CD4-positive, alpha-beta T cell treated with Interleukin-21 for 1 hour (primary cell): ENCODE measurements at regions not wholly inside any gene's neighbourhood (a gene's known extent, or its start where the extent isn't known, plus 50 kb on each side); places are given as distances from the start of the nearest gene placed in this dataset.

ENCODE experiments used
- DNase-seq: peaks from one replicate; pipeline ENCODE4 v3.0.0-alpha.2; 2020

DNA sequence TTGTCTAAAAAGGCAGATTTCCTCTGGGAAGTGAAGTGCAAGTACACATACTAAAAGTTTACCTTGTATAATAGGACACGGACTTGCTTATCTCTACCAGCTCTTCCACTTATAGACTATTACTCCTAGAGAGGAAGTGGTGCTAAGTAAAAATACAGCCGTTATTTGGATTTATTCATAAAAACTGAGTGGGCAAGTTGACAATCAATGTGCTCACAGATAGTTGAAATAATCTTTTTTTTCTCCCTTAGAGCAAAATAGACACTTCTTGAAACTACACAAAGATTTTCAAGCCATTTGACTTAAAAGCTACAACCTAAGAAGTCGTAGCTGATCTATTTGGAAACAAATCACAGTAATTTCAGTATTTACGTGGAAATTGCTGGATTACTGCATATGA lies 2584.7 kb upstream of the PCDH20 start:
- DNase-seq: no peak

DNA sequence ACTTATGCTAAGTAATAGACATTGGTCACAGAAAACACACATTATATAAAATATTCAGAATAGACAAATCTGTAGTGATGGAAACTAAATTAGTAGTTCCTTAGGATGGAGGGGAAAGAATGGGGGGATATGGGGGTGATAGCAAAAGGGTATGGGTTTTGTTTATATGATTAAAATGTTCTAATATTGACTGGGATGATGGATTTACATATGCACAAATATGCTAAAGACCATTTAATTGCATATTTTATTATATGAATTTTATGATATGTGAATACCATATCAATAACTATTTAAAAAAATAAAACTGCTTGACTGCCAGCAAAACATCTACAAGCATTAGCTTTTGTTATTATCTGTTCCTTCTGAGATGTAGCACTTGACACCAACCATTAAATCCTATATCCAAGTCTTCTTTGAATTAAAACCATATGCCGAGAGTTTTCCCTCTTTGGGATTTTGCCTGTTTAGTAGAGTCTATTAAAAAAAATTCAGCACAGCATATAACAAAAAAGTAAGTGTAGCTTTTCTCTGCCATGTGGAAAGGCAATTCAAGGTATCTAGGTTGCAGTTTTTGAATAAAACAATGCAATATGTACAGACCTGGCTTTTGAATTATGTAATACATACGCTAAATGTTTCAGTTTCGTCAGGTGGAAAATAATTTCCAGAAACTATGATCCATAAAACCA lies 2584.1 kb upstream of the PCDH20 start:
- DNase-seq: no peak

DNA sequence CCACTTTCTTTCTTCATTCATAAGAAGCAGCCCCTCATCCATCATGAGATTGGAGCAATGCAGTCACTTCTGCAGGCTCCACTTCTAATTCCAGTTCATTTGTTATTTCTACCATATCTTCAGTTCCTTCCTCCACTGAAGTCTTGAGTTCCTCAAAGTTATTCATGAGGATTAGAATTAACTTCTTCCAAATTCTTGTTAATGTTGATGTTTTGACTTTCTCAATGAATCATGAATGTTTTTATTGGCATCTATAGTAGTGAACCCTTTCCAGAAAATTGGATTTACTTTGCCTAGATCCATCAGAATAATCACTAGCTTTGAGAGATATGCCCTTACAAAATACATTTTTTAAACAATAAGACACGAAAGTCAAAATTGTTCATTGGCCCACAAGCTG lies 2567.7 kb upstream of the PCDH20 start:
- DNase-seq: no peak

DNA sequence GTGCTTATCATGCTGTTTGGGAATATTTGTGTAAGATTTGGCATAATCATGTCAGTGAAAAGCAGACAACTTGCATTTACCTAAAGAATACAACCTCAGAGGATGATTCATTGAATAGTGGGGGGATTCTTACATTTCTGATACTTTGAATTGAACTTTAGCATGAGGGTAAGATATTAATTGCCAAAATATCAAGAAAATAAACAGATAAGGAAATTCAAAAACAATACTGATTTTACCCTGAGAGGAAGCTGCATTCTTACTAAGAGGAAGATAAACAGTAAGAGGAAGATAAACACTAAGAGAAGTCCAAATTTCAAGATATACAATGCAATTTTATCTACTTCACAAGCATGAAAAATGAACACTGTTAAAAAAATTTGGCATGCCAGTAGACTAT lies 2564.3 kb upstream of the PCDH20 start:
- no peak for DNase-seq

DNA sequence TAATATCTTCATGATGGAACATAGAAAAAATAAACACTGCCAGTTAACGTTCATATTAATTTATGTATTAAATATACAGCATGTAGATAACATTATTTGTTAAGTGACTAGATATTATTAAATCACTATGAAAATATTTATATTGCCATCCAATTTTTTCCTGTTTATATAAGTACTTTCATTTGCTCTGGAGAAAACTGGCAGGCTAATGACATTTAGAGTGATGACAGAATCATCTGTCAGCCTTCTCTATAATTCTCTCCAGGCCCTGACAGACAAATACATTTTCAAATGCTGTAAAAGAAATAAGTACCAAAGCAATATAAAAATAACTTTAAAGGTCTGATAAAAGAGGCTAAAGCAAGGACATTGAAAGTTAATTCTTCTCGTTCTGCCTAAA lies 2556.7 kb upstream of the PCDH20 start:
- no peak for DNase-seq

DNA sequence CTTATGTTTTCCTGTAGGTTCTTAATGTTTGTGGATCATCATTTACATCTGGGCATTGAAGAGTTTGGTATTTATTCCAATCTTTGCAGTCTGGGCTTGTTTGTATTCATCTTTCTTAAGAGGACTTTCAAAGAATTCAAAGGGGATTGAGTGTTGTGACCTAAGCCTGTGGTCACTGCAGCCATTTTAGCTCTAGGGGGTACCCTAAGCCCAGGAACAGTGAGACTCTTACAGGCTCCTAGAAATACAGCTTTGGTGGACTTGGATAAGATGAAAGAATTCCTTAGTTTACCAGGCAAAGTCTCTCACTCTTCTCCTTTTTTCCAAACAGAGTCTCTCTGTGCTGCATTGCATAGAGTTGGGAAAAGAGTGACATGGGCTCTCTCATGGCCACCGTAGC lies 2539.0 kb upstream of the PCDH20 start:
- DNase-seq: no peak

DNA sequence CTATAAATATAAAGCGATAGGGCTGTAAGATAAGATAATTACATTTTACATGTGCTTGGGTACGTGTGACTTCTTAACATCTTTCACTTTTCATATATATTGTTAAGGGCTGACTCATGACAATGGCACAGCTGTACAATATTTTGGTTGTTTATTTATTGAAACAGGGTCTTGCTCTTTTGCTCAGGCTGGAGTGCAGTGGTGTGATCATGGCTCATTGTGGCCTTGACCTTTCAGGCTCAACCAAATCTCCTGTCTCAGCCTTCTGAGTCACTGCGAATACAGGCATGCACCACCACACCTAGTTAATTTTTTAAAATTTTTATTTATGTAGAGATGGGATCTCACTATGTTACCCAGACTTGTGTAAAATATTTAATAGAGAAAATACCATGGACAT lies 2532.4 kb upstream of the PCDH20 start:
- no peak for DNase-seq

DNA sequence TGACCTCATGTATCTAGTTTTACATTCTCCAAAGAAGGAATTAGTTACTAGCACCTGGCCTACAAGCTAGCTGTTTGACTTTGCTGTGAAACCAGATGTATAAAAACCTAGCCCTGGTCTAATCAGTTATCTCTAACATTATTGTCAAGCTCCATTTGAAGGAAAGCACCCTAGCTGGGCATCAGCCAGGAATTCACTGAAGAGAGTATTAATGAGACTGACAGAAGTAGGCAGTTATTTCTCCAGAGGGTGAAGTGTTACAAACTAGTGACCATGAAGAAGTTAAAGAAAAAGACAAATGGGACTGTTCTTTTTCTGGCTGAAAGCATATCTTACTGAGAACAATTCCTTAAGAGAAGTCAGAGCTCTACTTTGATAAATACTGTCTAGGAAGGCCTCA lies 2529.3 kb upstream of the PCDH20 start:
- DNase-seq: no peak

DNA sequence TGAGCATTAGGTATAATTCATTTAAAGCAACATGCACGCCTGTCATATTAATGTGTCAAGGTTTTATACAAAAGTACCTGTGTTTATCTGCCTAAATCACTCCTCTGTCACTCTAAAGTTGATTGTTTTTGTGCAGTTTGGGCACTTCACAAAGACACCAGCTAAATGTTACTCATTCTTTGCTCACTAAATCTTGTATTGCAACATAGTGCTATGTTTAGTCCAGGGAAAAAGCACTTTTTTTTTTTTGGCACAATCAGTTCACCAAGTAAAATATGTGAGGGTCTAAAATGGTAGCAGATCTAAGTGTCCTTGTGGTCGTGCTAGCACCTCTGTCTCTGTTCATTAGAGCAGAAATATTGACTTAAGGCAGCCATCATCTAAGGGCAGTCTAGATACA lies 2526.7 kb upstream of the PCDH20 start:
- no peak for DNase-seq

DNA sequence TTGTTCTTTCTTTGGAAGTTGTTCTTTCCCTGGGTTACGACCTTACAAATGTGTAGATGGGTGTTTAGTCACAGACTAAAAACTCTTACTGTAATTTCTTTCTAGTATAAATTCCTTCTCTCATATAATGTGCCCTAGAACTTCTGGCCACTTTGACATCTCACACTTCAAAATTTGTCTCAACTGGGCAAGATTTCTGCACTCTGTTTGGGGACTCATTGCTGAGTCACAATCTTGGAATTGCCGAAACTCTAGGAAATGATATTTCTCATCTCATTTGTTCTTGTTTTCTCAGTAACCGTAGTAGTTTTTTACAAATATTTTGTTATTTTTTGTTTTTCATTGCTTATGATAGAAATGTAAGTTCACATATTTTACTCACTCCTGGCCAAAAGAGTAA lies 2523.2 kb upstream of the PCDH20 start:
- no peak for DNase-seq

DNA sequence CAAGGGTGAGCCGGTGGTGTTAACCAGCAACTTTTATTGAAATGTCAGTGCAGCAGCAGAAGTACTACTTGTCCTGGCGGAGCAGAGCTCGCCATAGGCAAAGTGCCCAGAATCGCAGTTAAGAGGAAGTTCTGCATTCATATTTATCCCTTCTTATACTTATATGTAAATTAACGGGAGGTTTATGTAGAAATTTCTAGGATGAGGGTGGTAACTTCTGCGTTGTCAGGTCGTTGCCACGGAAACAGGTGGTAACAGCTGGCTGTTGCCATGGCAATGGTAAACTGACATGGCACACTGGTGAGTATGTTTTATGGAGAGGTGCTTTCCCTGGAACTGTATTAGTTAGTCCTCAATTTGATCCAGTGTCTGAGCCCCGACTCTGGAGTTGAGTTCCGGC lies 2494.9 kb upstream of the PCDH20 start:
- no peak for DNase-seq

DNA sequence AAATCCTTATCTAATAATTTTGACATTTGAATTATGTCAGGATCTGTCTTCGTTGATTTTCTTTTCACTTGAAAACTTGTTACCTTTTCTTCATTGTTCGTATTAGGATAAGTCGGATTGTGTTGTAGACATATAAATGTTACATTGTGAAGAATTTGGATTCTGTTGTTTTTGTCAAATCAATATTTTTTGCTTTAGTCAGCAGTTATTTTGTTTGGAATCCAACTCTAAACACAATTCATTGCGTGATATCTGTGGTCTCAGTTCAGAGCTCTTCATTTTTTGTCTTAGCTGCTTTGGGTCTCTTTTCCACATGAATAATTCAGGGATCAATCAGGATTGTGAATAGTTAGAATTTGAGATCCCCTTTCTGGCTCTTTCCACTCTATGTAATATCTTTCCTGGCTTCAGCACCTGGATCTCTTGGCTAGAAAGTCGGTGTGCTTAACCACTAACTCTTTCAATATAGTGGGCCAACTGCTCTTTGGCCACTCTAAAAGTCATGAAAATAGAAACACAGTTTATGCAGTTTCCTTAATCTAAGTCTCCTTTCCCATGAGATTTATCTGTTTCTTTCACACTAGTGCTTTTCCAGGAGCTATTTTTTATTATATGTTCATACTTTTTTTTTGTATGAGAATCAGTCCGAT lies 2494.2 kb upstream of the PCDH20 start:
- no peak for DNase-seq

DNA sequence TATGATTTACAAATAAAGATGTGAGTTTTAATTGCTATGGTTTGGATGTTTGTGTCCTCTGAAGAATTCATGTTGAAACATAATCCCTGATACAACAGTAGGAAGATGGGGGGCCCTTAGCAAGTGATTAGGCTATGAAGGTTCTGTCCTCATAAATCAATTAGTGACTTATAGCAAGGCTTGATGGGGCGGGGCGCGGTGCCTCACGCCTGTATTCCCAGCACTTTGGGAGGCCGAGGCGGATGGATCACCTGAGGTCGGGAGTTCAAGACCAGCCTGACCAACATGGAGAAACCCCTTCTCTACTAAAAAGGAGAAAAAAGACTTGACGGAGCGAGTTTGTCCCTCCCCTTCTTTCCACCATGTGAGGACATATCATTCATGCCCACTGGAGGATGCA lies 2486.5 kb upstream of the PCDH20 start:
- DNase-seq: no peak

DNA sequence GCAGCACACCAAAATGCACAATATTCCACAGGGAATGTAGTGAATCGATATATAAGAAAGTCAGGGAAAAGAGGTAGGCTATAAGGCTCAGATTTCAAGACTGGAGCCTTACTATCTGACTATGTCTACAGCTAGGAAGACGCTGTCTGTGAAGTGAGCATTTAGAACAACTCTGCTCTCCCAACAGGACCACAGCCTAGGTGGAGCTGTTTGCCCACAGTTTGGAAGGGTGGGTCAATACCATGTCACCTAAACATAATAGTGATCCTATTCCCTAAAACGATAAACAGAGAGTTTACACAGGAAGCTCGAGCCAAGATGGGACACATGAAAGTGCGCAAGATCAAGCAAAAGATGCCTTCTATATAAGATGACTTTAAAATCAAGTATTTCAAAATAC lies 2486.0 kb upstream of the PCDH20 start:
- no peak for DNase-seq

DNA sequence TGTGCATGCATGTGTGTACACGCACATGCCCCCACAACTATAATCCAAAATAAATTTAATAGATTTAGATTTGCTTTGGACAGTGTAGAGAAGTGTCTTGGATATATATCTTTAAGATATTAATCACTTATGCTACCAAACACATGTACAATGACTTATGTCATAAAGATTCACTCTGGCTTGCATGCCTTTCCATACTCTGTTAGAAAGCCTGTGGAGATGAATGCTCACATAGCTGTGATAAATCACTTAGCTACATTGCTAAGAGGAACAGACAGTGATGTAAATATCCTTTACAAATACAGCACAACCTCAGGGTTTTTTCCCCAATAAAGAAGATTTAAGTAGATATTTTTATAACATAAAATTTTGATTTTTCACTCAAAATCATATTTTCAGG lies 2484.8 kb upstream of the PCDH20 start:
- no peak for DNase-seq

DNA sequence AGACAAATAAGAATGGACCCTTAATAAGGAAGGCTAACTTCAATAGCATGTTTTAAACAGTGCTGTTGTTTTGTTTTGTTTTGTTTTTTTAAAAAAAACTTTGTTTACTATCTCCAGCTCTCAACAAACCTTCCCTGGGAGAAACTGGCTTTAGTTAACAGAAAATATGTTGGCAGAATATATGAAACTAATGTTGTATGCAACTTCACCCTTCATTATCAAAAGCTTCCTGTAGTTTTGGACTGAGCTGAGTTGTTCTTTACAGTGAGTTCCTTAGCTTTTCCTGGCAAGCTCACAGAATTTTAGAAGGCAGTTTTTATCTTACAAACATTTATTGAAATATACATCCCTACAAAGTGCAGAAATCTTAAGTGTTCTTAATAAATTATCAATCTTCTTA lies 2480.7 kb upstream of the PCDH20 start:
- no peak for DNase-seq

DNA sequence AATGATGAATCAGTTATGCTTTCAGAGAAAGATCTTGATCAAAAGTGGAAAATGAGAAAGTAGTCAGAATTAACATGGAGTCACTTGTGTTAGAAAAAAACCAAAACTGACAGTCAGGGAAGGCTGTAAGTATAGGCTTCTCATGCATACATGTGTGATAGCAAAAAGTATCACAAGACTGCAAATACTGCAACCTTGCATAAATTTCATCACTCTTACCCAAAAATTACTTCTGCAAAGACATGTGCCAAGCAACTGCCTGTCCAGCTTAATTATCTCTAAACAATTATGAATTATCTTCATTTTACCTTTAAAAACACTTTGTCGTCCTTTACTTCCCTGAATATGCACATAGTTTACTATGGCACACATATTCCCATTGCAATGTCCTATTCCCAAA lies 2466.4 kb upstream of the PCDH20 start:
- no peak for DNase-seq

DNA sequence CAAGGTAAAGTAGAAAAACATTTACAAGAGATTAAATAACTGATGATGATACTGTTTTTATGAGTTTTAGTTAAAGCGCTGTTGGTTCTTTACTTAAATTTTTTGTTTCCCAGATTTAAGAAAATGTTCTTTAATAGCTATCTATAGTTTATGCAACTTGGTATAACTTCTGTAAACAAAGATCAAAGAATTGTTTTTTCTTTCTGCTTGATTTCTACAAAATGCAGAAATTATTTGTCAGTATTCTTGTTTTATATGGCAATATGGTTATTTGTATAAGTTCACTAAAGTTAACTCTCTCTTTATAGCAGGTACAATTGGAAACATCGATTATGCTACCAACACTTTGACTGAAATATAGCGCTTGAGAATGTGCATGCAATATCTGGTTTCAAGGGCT lies 2465.1 kb upstream of the PCDH20 start:
- DNase-seq: no peak

DNA sequence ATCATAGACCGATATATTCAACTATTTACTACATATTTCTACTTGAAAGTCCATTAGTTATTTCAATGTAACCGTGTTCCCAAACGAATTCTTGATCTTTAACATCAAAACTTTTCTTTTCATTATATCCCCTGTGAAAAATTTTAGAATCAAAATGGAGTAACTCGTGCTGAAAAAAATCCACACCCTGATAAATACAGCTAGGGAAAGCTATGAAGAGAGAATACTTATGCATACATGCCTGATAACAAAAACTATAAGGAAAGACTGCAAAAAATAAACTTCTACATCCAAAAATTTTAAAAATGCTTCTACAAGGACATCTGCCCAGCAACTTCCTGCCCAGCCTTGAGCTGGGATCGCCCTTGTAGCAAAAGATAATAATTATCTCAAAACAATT lies 2458.3 kb upstream of the PCDH20 start:
- no peak for DNase-seq

DNA sequence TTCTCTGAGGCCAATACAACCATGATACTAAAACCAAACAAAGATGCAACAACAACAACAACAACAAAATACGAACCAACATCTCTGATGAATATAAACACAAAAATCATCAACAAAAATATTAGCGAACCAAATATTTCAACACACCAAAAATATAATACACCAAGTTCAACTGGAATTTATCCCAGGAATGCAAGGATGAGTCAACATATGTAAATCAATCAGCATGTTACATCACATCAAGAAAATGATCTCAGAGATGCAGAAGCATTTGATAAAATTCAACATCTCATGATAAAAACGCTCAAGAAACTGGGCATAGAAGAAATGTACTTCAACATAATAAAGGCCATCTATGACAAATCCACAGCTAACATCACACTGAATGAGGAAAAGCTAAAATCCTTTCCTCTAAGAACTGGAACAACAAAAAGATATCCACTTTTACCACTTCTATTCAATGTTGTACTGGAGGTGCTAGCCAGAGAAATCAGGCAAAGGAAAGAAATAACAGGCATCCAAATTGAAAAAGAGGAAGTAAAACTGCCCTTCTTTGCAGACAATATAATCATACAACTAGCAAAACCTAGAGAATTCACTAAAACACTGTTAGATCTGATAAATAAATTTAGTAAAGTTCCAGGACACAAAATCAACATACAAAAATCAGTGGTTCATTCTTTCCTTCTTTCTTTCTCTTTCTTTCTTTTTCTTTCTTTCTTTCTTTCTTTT lies 2448.7 kb upstream of the PCDH20 start:
- DNase-seq: no peak

DNA sequence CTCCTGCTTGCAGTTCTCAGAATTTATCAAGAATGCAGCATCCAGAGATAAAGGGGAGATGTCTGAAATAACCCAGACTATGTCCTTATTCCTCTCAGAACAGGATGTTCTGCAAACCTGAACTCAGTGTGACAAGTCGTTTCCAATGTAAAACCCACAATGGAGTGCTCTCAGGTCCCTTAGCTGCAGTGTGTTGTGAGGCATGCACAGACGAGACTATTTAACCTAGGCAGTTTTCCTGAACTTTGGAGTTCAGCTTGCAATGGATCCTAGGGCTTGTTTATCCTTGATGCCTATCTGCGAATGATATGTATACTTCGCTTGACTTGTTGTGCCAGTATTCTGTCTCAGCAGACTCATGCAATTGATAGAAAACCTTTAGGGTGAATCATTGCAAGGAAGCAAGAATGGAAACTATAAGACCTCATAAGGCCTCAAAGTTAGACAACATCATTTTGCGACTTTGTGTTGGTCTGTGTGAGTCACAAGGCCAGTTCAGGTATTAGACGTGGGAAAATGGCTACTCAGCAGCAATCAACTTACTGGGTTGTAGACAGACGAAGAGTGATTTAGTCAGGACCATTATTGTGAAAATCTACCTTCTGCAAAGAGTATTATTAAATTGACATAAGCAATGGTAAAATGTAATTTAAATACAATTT lies 2439.9 kb upstream of the PCDH20 start:
- DNase-seq: no peak

DNA sequence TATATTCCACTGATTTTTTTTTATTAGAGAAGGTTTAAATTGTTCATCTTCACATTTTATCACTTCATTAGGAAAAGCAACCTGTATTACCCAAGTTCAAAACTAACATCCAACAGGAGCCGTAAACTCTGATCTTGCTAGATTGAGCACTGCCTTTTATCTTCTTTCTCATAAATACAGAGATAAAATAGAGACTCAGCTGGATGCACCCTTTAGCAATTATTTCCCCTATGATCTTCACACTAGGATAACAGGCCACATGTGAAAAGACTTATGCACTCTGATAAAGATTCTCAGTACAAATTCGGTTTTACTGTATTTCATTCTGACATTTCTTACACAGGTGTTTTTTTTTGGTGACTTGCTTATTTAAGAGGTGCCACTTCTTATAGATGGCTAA lies 2438.2 kb upstream of the PCDH20 start:
- DNase-seq: no peak

DNA sequence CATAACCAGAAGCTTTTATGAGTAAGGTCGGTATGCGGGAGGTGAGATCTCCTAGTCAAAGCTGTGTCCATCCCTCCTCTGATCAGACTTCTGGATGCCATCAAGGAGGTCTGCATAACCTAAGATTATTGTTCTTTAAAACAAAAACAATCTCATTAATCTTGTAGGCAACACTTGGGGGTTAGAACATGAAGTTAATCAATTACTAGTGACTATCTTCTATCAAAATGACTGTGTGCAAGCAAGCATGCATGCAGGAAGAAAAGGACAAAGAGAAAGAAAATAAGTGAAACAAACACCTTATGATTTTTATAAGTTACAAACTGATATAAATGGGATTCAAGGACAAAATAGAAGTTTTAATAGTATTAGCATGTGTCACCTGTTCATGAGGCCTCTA lies 2435.9 kb upstream of the PCDH20 start:
- DNase-seq: no peak
